ENCODE measurements at regions not wholly inside any gene's neighbourhood (a gene's known extent, or its start where the extent isn't known, plus 50 kb on each side); places are given as distances from the start of the nearest gene placed in this dataset.

DNA sequence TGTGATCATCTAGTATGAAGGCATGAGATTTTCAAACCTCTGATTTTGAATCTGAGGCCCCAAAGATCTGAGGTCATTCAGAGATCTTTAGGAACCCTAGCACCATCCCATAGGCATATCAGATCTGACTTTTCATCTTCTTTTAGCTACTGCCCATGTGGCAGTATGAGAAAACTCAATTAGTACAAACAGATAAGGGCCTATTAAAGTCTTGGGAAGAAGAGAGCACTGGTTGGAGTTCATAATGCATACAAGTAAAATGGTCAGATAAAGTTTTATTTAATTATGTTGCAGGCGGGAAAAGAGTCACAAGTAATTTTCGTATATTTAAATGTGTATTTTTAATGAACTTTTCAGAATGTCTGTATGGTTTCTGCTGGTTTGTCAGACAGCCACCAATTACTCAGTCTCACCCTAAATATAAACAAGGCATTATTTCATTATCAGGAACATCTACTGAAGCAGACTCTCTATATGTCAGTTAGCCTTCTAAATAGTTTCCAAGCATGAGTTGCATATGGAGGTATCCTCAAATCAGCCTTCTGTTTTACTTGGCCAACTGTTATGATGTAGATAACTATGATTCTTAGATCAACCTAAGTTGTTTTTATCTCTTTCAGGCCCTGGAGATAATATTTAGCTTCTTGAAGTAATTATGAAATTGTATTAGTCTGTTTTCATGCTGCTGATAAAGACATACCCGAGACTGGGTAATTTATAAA lies 340.3 kb upstream of the TBC1D5 start:
- no peak overlapping the region for H3K4me3 ChIP-seq (ENCODE audit: low read depth, low read length)
- H3K36me3 ChIP-seq = no peaks in the 10 kb centered on the region
- H3K27ac ChIP-seq = no peak overlapping the region
- H3K27me3 ChIP-seq (ENCODE audit: insufficient read depth, low read depth, severe bottlenecking) = no peaks in the 10 kb centered on the region
- DNase-seq = no peak
- no peaks in the 10 kb centered on the region for H3K9me3 ChIP-seq (ENCODE audit: severe bottlenecking)
- TF ChIP-seq, protein P1, sequence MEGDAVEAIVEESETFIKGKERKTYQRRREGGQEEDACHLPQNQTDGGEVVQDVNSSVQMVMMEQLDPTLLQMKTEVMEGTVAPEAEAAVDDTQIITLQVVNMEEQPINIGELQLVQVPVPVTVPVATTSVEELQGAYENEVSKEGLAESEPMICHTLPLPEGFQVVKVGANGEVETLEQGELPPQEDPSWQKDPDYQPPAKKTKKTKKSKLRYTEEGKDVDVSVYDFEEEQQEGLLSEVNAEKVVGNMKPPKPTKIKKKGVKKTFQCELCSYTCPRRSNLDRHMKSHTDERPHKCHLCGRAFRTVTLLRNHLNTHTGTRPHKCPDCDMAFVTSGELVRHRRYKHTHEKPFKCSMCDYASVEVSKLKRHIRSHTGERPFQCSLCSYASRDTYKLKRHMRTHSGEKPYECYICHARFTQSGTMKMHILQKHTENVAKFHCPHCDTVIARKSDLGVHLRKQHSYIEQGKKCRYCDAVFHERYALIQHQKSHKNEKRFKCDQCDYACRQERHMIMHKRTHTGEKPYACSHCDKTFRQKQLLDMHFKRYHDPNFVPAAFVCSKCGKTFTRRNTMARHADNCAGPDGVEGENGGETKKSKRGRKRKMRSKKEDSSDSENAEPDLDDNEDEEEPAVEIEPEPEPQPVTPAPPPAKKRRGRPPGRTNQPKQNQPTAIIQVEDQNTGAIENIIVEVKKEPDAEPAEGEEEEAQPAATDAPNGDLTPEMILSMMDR (IDR thresholded peaks at IDR 0.05; ENCODE audit: low read depth, low read length) = no peak

GRCh38 chr3:18080198-18080689 lies 337.8 kb upstream of the TBC1D5 start:
- Histone ChIP-seq H3K9me3 (ENCODE audit: severe bottlenecking) (no peaks in the 10 kb centered on the region), H3K4me3 (ENCODE audit: low read depth, low read length) (no peak overlapping the region), H3K27me3 (ENCODE audit: insufficient read depth, low read depth, severe bottlenecking) (no peaks in the 10 kb centered on the region), H3K27ac (no peak overlapping the region), H3K36me3 (no peaks in the 10 kb centered on the region)
- no peak for DNase-seq
- TF ChIP-seq, protein P1 (IDR thresholded peaks at IDR 0.05; ENCODE audit: low read depth, low read length) = no peak

GRCh38 chr3:18079739-18080138 lies 337.3 kb upstream of the TBC1D5 start:
- H3K4me3 ChIP-seq (ENCODE audit: low read depth, low read length) = no peak overlapping the region
- no peaks in the 10 kb centered on the region for H3K27me3 ChIP-seq (ENCODE audit: insufficient read depth, low read depth, severe bottlenecking)
- no peak for DNase-seq
- H3K27ac ChIP-seq = no peak overlapping the region
- TF ChIP-seq, protein P1 (IDR thresholded peaks at IDR 0.05; ENCODE audit: low read depth, low read length) = no peak
- no peaks in the 10 kb centered on the region for H3K36me3 ChIP-seq
- no peaks in the 10 kb centered on the region for H3K9me3 ChIP-seq (ENCODE audit: severe bottlenecking)

DNA sequence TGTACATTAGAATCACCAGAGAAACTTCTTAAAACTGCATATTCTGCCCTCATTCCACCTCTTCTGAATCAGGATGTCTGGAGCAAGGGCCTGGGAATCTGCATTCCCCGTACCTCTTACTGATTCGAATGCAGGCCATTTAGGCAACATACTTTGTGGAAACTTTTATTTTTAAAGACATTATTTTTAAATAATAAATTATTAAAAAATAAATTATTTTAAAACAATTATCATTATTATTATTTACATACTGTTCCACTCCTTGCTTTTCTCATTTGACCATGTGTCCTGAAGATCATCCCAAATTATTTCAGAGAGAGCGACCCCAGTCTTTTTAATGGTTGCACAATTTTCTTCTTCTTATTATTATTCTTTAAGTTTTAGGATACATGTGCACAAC lies 336.6 kb upstream of the TBC1D5 start:
- no peaks in the 10 kb centered on the region for H3K27me3 ChIP-seq (ENCODE audit: insufficient read depth, low read depth, severe bottlenecking)
- no peak overlapping the region for H3K27ac ChIP-seq
- TF ChIP-seq, protein P1 (IDR thresholded peaks at IDR 0.05; ENCODE audit: low read depth, low read length) = no peak
- no peaks in the 10 kb centered on the region for H3K36me3 ChIP-seq
- no peak for DNase-seq
- no peaks in the 10 kb centered on the region for H3K9me3 ChIP-seq (ENCODE audit: severe bottlenecking)
- no peak overlapping the region for H3K4me3 ChIP-seq (ENCODE audit: low read depth, low read length)

DNA sequence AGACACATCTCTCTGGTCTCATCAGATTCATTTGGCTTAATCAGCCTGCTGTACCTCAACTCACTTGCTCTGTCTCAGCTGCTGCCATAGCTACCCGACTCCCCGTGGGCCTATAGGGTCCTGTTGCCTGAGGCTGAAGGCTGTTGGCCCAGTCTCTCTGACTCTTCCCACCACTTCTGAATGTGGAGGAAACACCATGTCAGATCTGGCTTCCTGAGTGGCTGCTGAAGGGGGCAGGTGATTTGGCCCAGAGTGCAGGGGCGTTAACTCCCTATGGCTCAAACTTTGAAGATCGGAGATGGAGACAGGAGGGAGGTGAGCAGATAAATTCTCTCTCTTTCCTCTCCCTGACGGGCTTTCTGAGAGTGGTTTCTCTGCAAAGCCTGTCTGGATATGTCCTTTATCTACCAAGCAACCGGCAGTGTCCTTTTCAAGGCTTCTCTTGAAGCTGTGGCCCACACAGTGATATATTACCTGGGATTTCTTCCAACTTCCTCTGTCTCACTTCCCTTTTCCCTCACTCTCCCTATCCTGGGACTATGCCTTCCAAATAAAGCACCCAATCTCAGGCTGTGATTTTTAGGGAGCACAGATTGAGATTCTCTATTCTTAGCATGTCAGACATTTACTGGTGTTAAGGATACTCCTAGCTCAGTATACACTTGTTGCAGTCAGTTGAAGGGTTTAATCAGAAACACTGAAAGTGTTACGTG lies 334.9 kb upstream of the TBC1D5 start:
- no peaks in the 10 kb centered on the region for H3K9me3 ChIP-seq (ENCODE audit: severe bottlenecking)
- no peak for DNase-seq
- H3K36me3 ChIP-seq = no peaks in the 10 kb centered on the region
- no peak overlapping the region for H3K4me3 ChIP-seq (ENCODE audit: low read depth, low read length)
- no peaks in the 10 kb centered on the region for H3K27me3 ChIP-seq (ENCODE audit: insufficient read depth, low read depth, severe bottlenecking)
- TF ChIP-seq, protein P1 (IDR thresholded peaks at IDR 0.05; ENCODE audit: low read depth, low read length) = no peak
- no peak overlapping the region for H3K27ac ChIP-seq
